ENCODE measurements at regions not wholly inside any gene's neighbourhood (a gene's known extent, or its start where the extent isn't known, plus 50 kb on each side); places are given as distances from the start of the nearest gene placed in this dataset.
"Not testable (repeated sequence)": the region's sequence is repeated elsewhere in the genome, so short reads cannot be mapped to it uniquely, and the experiment has no call there.

GRCh38 chr6:19156443-19156842 lies 680.7 kb upstream of the ID4 start:
- DNase-seq (ENCODE audit: low spot score): no peak

- no peak for DNase-seq (ENCODE audit: low spot score)
Measured at GRCh38 chr6:19157486-19157885, 679.7 kb upstream of the ID4 start.

- no peak for DNase-seq (ENCODE audit: low spot score)
Measured at GRCh38 chr6:19158586-19158985, 678.6 kb upstream of the ID4 start.

- DNase-seq (ENCODE audit: low spot score): no peak
Measured at GRCh38 chr6:19159089-19159488, 678.1 kb upstream of the ID4 start.

- DNase-seq (ENCODE audit: low spot score): no peak
Measured at GRCh38 chr6:19159561-19159960, 677.6 kb upstream of the ID4 start.

- no peak for DNase-seq (ENCODE audit: low spot score)
Measured at GRCh38 chr6:19160081-19160730, 677.0 kb upstream of the ID4 start.

- DNase-seq (ENCODE audit: low spot score): no peak
Measured at GRCh38 chr6:19167251-19167650, 669.9 kb upstream of the ID4 start.

GRCh38 chr6:19169366-19169765 lies 667.8 kb upstream of the ID4 start:
- DNase-seq (ENCODE audit: low spot score): no peak

GRCh38 chr6:19175023-19175422 lies 662.1 kb upstream of the ID4 start:
- no peak for DNase-seq (ENCODE audit: low spot score)

GRCh38 chr6:19180348-19181072 lies 656.7 kb upstream of the ID4 start:
- no peak for DNase-seq (ENCODE audit: low spot score)

- DNase-seq (ENCODE audit: low spot score): no peak
Measured at GRCh38 chr6:19181211-19181610, 656.0 kb upstream of the ID4 start.

- no peak for DNase-seq (ENCODE audit: low spot score)
Measured at GRCh38 chr6:19193624-19194023, 643.5 kb upstream of the ID4 start.

GRCh38 chr6:19204445-19204844 lies 632.7 kb upstream of the ID4 start:
- no peak for DNase-seq (ENCODE audit: low spot score)

GRCh38 chr6:19205076-19205475 lies 632.1 kb upstream of the ID4 start:
- no peak for DNase-seq (ENCODE audit: low spot score)

GRCh38 chr6:19209202-19209601 lies 628.0 kb upstream of the ID4 start:
- DNase-seq (ENCODE audit: low spot score): no peak

GRCh38 chr6:19210849-19211590 lies 626.1 kb upstream of the ID4 start:
- DNase-seq (ENCODE audit: low spot score): no peak

GRCh38 chr6:19214231-19214630 lies 622.9 kb upstream of the ID4 start:
- DNase-seq (ENCODE audit: low spot score): no peak

GRCh38 chr6:19219931-19220330 lies 617.2 kb upstream of the ID4 start:
- DNase-seq (ENCODE audit: low spot score): no peak

GRCh38 chr6:19231878-19232561 lies 605.1 kb upstream of the ID4 start:
- no peak for DNase-seq (ENCODE audit: low spot score)

GRCh38 chr6:19245656-19246055 lies 591.5 kb upstream of the ID4 start:
- DNase-seq (ENCODE audit: low spot score): no peak

GRCh38 chr6:19247181-19247580 lies 590.0 kb upstream of the ID4 start:
- DNase-seq (ENCODE audit: low spot score): not testable (repeated sequence)

GRCh38 chr6:19256123-19256522 lies 581.0 kb upstream of the ID4 start:
- not testable (repeated sequence) for DNase-seq (ENCODE audit: low spot score)

- no peak for DNase-seq (ENCODE audit: low spot score)
Measured at GRCh38 chr6:19261642-19262041, 575.5 kb upstream of the ID4 start.

Measured in kidney capillary endothelial cell (primary cell).